ENCODE measurements at regions not wholly inside any gene's neighbourhood (a gene's known extent, or its start where the extent isn't known, plus 50 kb on each side); places are given as distances from the start of the nearest gene placed in this dataset.

GRCh38 chr4:106676173-106676921 is 307.8 kb upstream of the GIMD1 start:
- Histone ChIP-seq H3K27me3 (no peaks in the 10 kb centered on the region), H3K36me3 (no peaks in the 10 kb centered on the region), H3K9me3 (no peaks in the 10 kb centered on the region), H3K4me3 (no peak overlapping the region), H3K4me1 (no peaks in the 10 kb centered on the region), H3K27ac (no peak overlapping the region)
- no peak for DNase-seq (ENCODE audit: low spot score in 2 of 2)
- TF ChIP-seq CTCF (IDR thresholded peaks at IDR 0.05) = no peak
- intact Hi-C loops (cut with DNase I) = no loop called here

- Histone ChIP-seq H3K4me1 (no peaks in the 10 kb centered on the region), H3K27me3 (no peaks in the 10 kb centered on the region), H3K36me3 (no peaks in the 10 kb centered on the region), H3K9me3 (no peaks in the 10 kb centered on the region), H3K4me3 (no peak overlapping the region), H3K27ac (no peak overlapping the region)
- no peak for TF ChIP-seq CTCF (IDR thresholded peaks at IDR 0.05)
- intact Hi-C loops (cut with DNase I) = no loop called here
- DNase-seq (ENCODE audit: low spot score in 2 of 2) = no peak
These were observed 303.1 kb upstream of the GIMD1 start for GRCh38 chr4:106671716-106672115.

- H3K4me1 ChIP-seq = no peaks in the 10 kb centered on the region
- DNase-seq (ENCODE audit: low spot score in 2 of 2) = no peak
- no peak overlapping the region for H3K4me3 ChIP-seq
- intact Hi-C loops (cut with DNase I) = no loop called here
- no peaks in the 10 kb centered on the region for H3K36me3 ChIP-seq
- TF ChIP-seq CTCF (IDR thresholded peaks at IDR 0.05) = no peak
- no peak overlapping the region for H3K27ac ChIP-seq
- H3K9me3 ChIP-seq = no peaks in the 10 kb centered on the region
- no peaks in the 10 kb centered on the region for H3K27me3 ChIP-seq
These were observed 302.4 kb upstream of the GIMD1 start for GRCh38 chr4:106670976-106671375.

GRCh38 chr4:106659371-106659770 is 290.8 kb upstream of the GIMD1 start:
- no peak overlapping the region for H3K4me3 ChIP-seq
- no peaks in the 10 kb centered on the region for H3K4me1 ChIP-seq
- no peak overlapping the region for H3K27ac ChIP-seq
- H3K27me3 ChIP-seq = no peaks in the 10 kb centered on the region
- intact Hi-C loops (cut with DNase I) = no loop called here
- H3K9me3 ChIP-seq = no peaks in the 10 kb centered on the region
- TF ChIP-seq CTCF (IDR thresholded peaks at IDR 0.05) = no peak
- no peaks in the 10 kb centered on the region for H3K36me3 ChIP-seq
- DNase-seq (ENCODE audit: low spot score in 2 of 2) = no peak

- DNase-seq (ENCODE audit: low spot score in 2 of 2) = no peak
- Histone ChIP-seq H3K27ac (no peak overlapping the region), H3K36me3 (no peaks in the 10 kb centered on the region), H3K4me1 (no peaks in the 10 kb centered on the region), H3K9me3 (no peaks in the 10 kb centered on the region), H3K4me3 (no peak overlapping the region), H3K27me3 (no peaks in the 10 kb centered on the region)
- TF ChIP-seq CTCF (IDR thresholded peaks at IDR 0.05) = no peak
- intact Hi-C loops (cut with DNase I) = no loop called here
These were observed 283.5 kb upstream of the GIMD1 start for GRCh38 chr4:106652095-106652494.

GRCh38 chr4:106650701-106651100 is 282.1 kb upstream of the GIMD1 start:
- H3K27ac ChIP-seq = no peak overlapping the region
- TF ChIP-seq CTCF (IDR thresholded peaks at IDR 0.05) = no peak
- intact Hi-C loops (cut with DNase I) = no loop called here
- H3K4me3 ChIP-seq = no peak overlapping the region
- no peaks in the 10 kb centered on the region for H3K27me3 ChIP-seq
- no peaks in the 10 kb centered on the region for H3K4me1 ChIP-seq
- H3K36me3 ChIP-seq = no peaks in the 10 kb centered on the region
- DNase-seq (ENCODE audit: low spot score in 2 of 2) = no peak
- no peaks in the 10 kb centered on the region for H3K9me3 ChIP-seq

Data from ascending aorta (tissue), 2 donors.